GM18867 (cell line): ENCODE measurements at regions not wholly inside any gene's neighbourhood (a gene's known extent, or its start where the extent isn't known, plus 50 kb on each side); places are given as distances from the start of the nearest gene placed in this dataset.

ENCODE experiments used
- ATAC-seq: cut with Tn5 transposase; IDR thresholded peaks from one replicate; pipeline ENCODE4 v1.9.1; 2021; ENCODE audit warnings: mild to moderate bottlenecking, moderate library complexity; ENCODE audit not compliant: unreplicated experiment

- ATAC-seq: no peak
Measured at GRCh38 chr16:77551357-77551756, 116.5 kb upstream of the ADAMTS18 start.

GRCh38 chr16:77553130-77553529, 118.3 kb upstream of the ADAMTS18 start:
- ATAC-seq: no peak

- ATAC-seq: no peak
Measured at GRCh38 chr16:77555126-77555525, 120.3 kb upstream of the ADAMTS18 start.

- ATAC-seq: no peak
Measured at GRCh38 chr16:77555791-77556190, 121.0 kb upstream of the ADAMTS18 start.

- ATAC-seq: no peak
Measured at GRCh38 chr16:77556201-77556873, 121.5 kb upstream of the ADAMTS18 start.

DNA sequence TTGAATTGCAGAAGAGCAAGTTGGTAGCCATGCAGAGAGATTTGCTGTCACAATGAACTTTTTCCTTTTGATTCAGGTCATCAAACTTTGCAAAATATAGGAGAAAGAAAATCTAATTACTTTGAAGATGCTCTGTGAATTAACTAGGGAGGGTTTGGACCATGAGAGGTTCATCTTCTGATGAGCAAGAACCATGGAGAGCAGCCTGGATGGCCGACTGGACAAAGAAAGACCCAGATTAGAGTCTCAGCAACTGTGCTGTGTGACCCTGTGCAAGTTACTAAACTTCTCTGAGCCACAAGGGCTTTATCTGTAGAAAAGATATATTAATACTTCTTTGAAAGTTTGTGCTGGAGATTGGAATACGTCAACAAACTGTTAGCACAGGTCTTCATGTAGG, 122.6 kb upstream of the ADAMTS18 start:
- no peak for ATAC-seq

GRCh38 chr16:77558786-77559185, 124.0 kb upstream of the ADAMTS18 start:
- no peak for ATAC-seq

GRCh38 chr16:77562497-77562896, 127.7 kb upstream of the ADAMTS18 start:
- no peak for ATAC-seq

- ATAC-seq: no peak
Measured at GRCh38 chr16:77564791-77565390, 130.1 kb upstream of the ADAMTS18 start.

GRCh38 chr16:77569406-77569805, 134.6 kb upstream of the ADAMTS18 start:
- ATAC-seq: no peak

GRCh38 chr16:77570574-77570973, 135.7 kb upstream of the ADAMTS18 start:
- ATAC-seq: no peak

DNA sequence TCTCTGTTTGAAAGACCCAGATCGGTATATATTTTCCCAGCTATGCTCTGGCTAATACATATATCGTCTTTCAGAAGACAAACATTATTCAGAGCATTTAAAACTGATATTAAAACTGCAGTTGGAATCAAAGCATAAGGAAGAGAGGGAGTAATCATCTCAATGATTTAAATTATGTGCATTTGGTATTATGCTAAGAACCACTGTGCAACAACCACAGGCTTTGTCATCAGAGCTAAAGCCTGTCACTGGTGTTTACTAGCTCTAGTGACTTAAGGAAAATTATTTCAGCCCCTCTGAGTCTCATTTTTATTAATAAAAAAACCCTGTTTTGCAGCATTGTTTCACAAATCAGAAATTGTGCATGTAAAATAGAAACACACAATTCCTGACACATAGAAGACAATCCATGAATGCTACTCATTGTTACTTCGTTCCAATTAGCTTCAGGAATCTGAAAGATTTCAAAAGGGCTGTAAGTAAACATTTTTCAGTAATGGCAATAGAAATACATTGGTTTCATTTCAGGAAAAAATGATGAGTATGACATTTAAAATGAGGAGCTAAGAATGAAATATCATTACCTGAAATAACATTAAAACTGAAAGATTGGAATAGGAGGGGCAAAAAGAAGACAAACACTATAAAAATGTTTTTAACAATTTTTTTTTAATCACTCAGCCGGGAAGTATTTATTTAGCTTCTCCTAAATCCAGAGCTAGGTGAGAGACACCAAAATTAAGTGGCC, 136.5 kb upstream of the ADAMTS18 start:
- no peak for ATAC-seq

GRCh38 chr16:77574867-77575624, 140.2 kb upstream of the ADAMTS18 start:
- ATAC-seq: no peak

DNA sequence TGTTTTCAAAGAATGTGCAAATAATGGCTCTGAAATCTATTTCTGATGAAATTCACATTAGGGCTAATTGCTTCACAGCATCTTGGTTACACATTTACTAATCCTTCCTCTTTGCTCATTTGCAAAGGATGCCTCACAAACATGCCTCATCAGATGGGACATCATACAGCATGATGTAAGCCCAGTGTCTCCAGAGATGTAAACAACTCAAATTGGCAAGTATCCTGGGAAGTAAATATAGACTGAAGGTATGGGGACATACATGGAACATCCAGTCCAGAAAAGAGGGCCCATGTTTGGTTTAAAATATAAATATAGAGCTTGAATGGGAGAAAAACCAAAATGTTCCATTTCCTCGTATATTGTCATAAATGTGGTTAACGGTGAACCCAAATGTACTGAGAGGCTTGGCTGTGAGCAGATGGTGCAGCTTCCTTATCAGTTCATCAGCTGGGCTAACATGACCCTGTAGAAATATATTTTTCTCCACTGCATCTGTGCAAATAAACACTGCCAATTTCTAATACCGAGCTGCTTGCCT, 142.9 kb upstream of the NUDT7 start:
- ATAC-seq: no peak

GRCh38 chr16:77581706-77582105, 140.6 kb upstream of the NUDT7 start:
- no peak for ATAC-seq

- no peak for ATAC-seq
Measured at GRCh38 chr16:77584205-77584859, 138.0 kb upstream of the NUDT7 start.

DNA sequence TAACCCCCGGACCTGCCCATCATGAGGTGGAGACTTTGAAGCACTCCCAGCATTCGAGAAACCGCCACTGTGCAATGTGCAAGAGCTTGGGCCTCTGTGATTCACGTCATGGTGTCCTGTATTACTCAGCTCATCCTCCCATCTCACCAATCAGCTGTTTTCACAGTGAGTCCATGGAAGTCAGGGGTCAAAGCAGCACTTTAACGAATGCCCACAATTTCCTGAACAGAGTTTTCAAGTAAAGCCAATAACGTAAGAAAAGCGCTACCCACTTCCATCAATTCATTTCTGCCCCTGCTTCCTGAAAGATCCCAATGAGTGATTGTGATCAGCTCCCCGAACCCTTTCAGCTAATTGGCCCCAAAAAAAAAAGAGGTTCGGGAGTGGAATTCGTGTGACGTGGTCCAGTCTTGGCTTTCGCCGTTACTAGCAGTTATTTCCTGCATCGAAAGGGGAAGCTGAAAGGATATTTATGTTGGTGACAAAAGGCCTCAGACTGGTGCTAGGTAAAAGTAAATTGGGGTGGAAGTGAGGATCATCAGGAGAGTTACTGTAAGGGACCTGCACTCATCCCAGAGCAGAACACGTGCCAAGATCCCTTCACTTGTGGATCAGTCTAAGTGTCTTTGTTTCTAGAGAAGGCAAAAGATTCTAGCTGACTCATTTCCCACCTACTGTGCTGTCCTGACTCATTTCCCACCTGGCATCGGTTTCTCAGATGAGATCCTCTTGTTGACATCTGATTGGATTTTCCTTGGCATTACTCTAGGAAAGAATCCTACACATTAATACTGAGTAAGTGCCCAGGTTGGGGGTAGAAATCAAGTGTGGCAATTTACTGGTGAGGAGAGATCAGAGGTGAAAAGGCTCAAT, 136.7 kb upstream of the NUDT7 start:
- ATAC-seq: no peak

GRCh38 chr16:77588389-77588788, 133.9 kb upstream of the NUDT7 start:
- no peak for ATAC-seq

DNA sequence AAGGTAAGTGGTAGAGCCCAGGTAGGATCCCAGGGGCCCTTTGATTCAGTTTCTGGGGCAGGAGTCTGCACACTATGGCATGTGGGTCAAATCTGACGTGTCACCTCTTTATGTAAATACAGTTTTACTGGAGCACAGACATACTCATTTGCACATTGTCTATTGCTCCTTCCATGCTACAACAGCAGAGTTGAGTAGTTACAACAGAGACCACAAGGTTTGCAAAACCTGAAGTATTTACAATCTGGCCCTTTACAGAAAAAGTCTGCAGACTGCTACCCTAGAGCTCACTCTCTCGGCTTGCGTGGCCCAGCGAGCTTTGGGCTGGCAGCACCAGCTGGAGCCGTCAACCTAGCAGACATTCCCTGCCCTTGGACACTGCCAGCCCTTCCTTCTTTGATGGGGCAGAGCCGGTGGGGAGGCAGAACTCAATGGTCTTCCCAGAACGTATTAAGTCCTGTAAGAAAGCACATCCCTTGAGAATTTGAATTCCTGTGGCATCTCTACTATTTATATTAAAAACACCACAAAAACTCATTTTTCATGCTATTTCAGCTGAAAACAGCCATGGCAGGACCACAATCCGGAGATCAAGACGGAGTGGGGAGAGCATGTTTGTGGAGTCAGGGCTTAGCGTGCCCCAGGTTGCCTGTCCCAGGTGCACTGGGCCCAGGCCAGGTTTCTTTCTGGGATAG, 133.1 kb upstream of the NUDT7 start:
- ATAC-seq: no peak
